ENCODE measurements at regions not wholly inside any gene's neighbourhood (a gene's known extent, or its start where the extent isn't known, plus 50 kb on each side); places are given as distances from the start of the nearest gene placed in this dataset.

DNA sequence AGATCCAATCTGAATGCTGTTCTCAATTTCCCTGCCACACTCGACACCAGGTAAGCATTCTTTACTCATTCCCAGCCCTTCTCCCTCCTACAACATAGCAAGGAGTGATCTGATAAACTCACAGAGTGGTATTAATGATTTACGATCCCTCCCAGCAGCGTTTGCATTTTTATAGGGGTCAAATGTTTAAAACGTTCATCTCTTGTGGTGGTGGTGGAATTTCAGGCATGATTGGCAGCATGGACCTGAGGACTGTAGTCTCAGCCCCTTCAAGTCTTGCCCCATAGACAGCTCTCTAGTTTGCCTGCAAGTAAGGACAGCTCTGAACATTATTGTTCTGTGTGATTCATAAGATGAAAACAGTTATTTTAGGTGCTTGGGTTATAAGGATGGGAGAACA lies 565.7 kb downstream of the EFNB2 start:
- Histone ChIP-seq H3K27ac (ENCODE audit: low read length) (no peak overlapping the region), H2AFZ (ENCODE audit: low read depth, low read length) (no peak overlapping the region)

DNA sequence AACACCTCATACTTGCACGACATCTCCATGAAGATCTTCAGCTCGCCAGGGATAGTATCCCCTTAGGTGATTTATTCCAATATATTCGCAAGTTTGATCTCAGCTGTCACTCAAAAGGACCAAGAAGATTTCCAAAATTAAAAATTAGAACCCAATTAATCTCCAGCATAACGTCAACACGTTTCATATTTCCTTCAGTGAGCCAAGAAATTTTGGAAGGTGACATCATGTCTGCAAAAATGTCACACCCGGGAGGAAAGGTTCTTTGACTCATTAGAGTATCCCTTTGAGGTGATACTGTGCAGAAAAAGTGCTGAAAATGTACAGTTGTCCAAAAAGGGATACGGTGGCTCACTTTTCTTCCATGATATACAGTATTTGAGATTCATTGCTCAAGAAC lies 569.6 kb downstream of the EFNB2 start:
- H3K36me3 ChIP-seq (replicated peaks; ENCODE audit: low read depth, low read length), result no peaks in the 10 kb centered on the region
- H3K9me3 ChIP-seq (ENCODE audit: insufficient read depth, low read length), result no peaks in the 10 kb centered on the region
- no peaks in the 10 kb centered on the region for H4K20me1 ChIP-seq (ENCODE audit: insufficient read depth, low read length)
- no peak for TF ChIP-seq EZH2phosphoT487 (IDR thresholded peaks at IDR 0.05; ENCODE audit: low read depth)
- TF ChIP-seq, protein P1, sequence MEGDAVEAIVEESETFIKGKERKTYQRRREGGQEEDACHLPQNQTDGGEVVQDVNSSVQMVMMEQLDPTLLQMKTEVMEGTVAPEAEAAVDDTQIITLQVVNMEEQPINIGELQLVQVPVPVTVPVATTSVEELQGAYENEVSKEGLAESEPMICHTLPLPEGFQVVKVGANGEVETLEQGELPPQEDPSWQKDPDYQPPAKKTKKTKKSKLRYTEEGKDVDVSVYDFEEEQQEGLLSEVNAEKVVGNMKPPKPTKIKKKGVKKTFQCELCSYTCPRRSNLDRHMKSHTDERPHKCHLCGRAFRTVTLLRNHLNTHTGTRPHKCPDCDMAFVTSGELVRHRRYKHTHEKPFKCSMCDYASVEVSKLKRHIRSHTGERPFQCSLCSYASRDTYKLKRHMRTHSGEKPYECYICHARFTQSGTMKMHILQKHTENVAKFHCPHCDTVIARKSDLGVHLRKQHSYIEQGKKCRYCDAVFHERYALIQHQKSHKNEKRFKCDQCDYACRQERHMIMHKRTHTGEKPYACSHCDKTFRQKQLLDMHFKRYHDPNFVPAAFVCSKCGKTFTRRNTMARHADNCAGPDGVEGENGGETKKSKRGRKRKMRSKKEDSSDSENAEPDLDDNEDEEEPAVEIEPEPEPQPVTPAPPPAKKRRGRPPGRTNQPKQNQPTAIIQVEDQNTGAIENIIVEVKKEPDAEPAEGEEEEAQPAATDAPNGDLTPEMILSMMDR (IDR thresholded peaks at IDR 0.05; ENCODE audit: low read depth, low read length), result no peak
- no peak overlapping the region for H3K4me3 ChIP-seq (ENCODE audit: low read length)
- H3K27me3 ChIP-seq (ENCODE audit: low read depth, low read length), result no peaks in the 10 kb centered on the region
- no peak overlapping the region for H3K4me2 ChIP-seq (ENCODE audit: low read length)
- H3K9ac ChIP-seq (ENCODE audit: low read length), result no peak overlapping the region
- H3K27ac ChIP-seq (ENCODE audit: low read length), result no peak overlapping the region
- no peak overlapping the region for H2AFZ ChIP-seq (ENCODE audit: low read depth, low read length)
- no peaks in the 10 kb centered on the region for H3K79me2 ChIP-seq (ENCODE audit: low read length)
- H3K4me1 ChIP-seq (ENCODE audit: low read length), result no peaks in the 10 kb centered on the region

More for the DNA sequence above, 565.7 kb downstream of the EFNB2 start:
- Histone ChIP-seq H3K9ac (ENCODE audit: low read length) (no peak overlapping the region), H3K27me3 (ENCODE audit: low read depth, low read length) (no peaks in the 10 kb centered on the region), H3K4me3 (ENCODE audit: low read length) (no peak overlapping the region), H3K4me1 (ENCODE audit: low read length) (no peaks in the 10 kb centered on the region), H3K4me2 (ENCODE audit: low read length) (no peak overlapping the region), H4K20me1 (ENCODE audit: insufficient read depth, low read length) (no peaks in the 10 kb centered on the region), H3K79me2 (ENCODE audit: low read length) (no peaks in the 10 kb centered on the region), H3K9me3 (ENCODE audit: insufficient read depth, low read length) (no peaks in the 10 kb centered on the region), H3K36me3 (replicated peaks; ENCODE audit: low read depth, low read length) (no peaks in the 10 kb centered on the region)
- TF ChIP-seq, protein P1 (IDR thresholded peaks at IDR 0.05; ENCODE audit: low read depth, low read length), result no peak
- no peak for TF ChIP-seq EZH2phosphoT487 (IDR thresholded peaks at IDR 0.05; ENCODE audit: low read depth)

DNA sequence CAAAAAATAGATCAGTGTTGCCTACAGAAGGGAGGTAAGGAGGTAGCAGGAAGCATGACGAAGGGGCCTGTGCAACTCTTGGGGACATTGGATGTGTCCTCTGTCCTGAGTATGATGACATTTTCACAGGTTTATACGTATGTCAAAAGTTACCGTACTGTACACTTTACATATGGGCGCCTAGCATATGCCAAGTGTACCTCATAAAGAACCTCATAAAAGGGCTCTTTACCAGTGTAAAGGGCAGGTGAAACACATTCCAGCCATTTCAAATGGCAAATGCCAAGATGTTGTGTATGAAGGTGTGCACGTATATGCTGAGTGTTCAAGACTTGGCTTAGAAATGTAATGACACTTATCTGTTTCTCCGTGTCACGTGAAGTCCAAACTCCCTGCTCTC lies 573.4 kb downstream of the EFNB2 start:
- H3K9me3 ChIP-seq (ENCODE audit: insufficient read depth, low read length), result no peaks in the 10 kb centered on the region
- no peak overlapping the region for H3K4me2 ChIP-seq (ENCODE audit: low read length)
- no peak overlapping the region for H3K27ac ChIP-seq (ENCODE audit: low read length)
- H3K79me2 ChIP-seq (ENCODE audit: low read length), result no peaks in the 10 kb centered on the region
- H2AFZ ChIP-seq (ENCODE audit: low read depth, low read length), result no peak overlapping the region; the same call in 1 of the 2 replicates
- H4K20me1 ChIP-seq (ENCODE audit: insufficient read depth, low read length), result no peaks in the 10 kb centered on the region
- H3K27me3 ChIP-seq (ENCODE audit: low read depth, low read length), result no peaks in the 10 kb centered on the region
- H3K36me3 ChIP-seq (replicated peaks; ENCODE audit: low read depth, low read length), result no peaks in the 10 kb centered on the region
- H3K9ac ChIP-seq (ENCODE audit: low read length), result no peak overlapping the region
- no peak overlapping the region for H3K4me3 ChIP-seq (ENCODE audit: low read length)
- no peaks in the 10 kb centered on the region for H3K4me1 ChIP-seq (ENCODE audit: low read length)
- TF ChIP-seq, protein P1 (IDR thresholded peaks at IDR 0.05; ENCODE audit: low read depth, low read length), result no peak

DNA sequence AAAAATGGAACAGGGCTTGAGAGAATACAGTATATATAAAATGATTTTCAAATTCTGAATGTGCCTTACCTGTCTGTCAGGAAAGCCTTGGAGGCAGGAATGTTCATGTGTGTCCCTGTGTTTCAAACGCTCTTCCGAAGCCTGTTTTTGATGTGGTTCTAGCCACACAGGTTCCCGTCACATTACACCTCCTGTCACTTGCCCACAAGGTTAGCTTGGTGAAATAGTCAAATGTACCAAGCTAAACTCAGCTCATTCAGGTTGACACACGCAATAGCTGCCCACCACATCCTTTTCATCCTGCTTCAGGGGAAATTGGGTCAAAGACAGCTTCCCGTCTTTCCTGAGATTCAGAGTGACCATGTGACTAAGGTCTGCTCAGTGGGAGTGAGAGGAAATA lies 574.0 kb downstream of the EFNB2 start:
- no peaks in the 10 kb centered on the region for H3K4me1 ChIP-seq (ENCODE audit: low read length)
- TF ChIP-seq, protein P1 (IDR thresholded peaks at IDR 0.05; ENCODE audit: low read depth, low read length), result no peak
- TF ChIP-seq EZH2phosphoT487 (IDR thresholded peaks at IDR 0.05; ENCODE audit: low read depth), result no peak
- no peaks in the 10 kb centered on the region for H3K9me3 ChIP-seq (ENCODE audit: insufficient read depth, low read length)
- no peaks in the 10 kb centered on the region for H3K79me2 ChIP-seq (ENCODE audit: low read length)
- no peak overlapping the region for H3K4me2 ChIP-seq (ENCODE audit: low read length)
- H3K9ac ChIP-seq (ENCODE audit: low read length), result no peak overlapping the region
- H3K27me3 ChIP-seq (ENCODE audit: low read depth, low read length), result no peaks in the 10 kb centered on the region
- no peaks in the 10 kb centered on the region for H4K20me1 ChIP-seq (ENCODE audit: insufficient read depth, low read length)
- no peaks in the 10 kb centered on the region for H3K36me3 ChIP-seq (replicated peaks; ENCODE audit: low read depth, low read length)
- H3K4me3 ChIP-seq (ENCODE audit: low read length), result no peak overlapping the region
- H2AFZ ChIP-seq (ENCODE audit: low read depth, low read length), result no peak overlapping the region
- H3K27ac ChIP-seq (ENCODE audit: low read length), result no peak overlapping the region

Data from OCI-LY3 (cell line).